BLaER1 treated with 17β-estradiol and CSF1 and Interleukin-3, amounts not matched to agents 10 nM and 100 nM (cell line): ENCODE measurements at regions not wholly inside any gene's neighbourhood (a gene's known extent, or its start where the extent isn't known, plus 50 kb on each side); places are given as distances from the start of the nearest gene placed in this dataset.

ENCODE experiments used
- H3K27ac ChIP-seq, 11 experiments: shearing (Covaris generic); formaldehyde crosslinking; 2 replicates each; pipeline ENCODE4 v1.8.1; 2022
- H3K27me3 ChIP-seq, 11 experiments: shearing (Covaris generic); formaldehyde crosslinking; 2 replicates each; pipeline ENCODE4 v1.8.1; 2022
- H3K36me3 ChIP-seq, 11 experiments: shearing (Covaris generic); formaldehyde crosslinking; 2 replicates each; pipeline ENCODE4 v1.8.1; 2022
- H3K4me1 ChIP-seq, 10 experiments: shearing (Covaris generic); formaldehyde crosslinking; 2 replicates each; pipeline ENCODE4 v1.8.1; 2022
- H3K4me2 ChIP-seq, 11 experiments: shearing (Covaris generic); formaldehyde crosslinking; 2 replicates each; pipeline ENCODE4 v1.8.1; 2022
- H3K4me3 ChIP-seq, 10 experiments: shearing (Covaris generic); formaldehyde crosslinking; 2 replicates each; pipeline ENCODE4 v1.8.1; 2022
- H3K9ac ChIP-seq, 11 experiments: shearing (Covaris generic); formaldehyde crosslinking; 2 replicates each; pipeline ENCODE4 v1.8.1; 2022
- H3K9me3 ChIP-seq, 11 experiments: shearing (Covaris generic); formaldehyde crosslinking; replicated peaks in 1 of 11; 2 replicates each; pipeline ENCODE4 v1.8.1; 2022
- H4K20me1 ChIP-seq, 11 experiments: shearing (Covaris generic); formaldehyde crosslinking; 2 replicates each; pipeline ENCODE4 v1.8.1; 2022
- Cebpa-rat ChIP-seq, 11 experiments: shearing (Covaris generic); IDR thresholded peaks; 2 replicates each; pipeline ENCODE4 v1.8.1; 2022

DNA sequence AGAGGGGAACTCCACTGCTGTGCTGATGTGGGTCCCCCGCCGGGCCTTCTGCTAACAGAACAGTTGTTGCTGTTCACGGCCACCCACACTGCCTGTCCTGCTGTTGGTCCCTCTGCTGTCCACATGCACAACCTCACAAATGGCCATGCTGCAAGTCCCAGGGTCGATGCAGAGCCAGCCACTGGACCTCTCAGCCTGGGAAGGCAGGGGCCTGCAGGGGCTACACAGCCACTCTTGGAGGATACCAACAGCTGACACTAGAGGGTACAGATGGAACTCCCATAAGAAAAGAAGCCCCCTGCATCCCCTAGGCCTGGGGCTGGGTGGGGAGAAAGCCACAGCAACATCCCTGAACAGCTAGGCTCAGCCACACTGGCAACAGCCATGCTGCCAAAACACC is 104.4 kb upstream of the IQSEC1 start:
- Histone ChIP-seq H3K4me2 (no peak overlapping the region), H3K9ac (no peak overlapping the region), H3K9me3 (peaks cover 16 to 35% (median 25%) of the 10 kb centered on the region in 11 experiments), H3K36me3 (no peaks in the 10 kb centered on the region), H4K20me1 (no peaks in the 10 kb centered on the region), H3K4me3 (no peak overlapping the region), H3K4me1 (peaks cover 0 to 17% (median 12%) of the 10 kb centered on the region in 10 experiments; a peak in 16 of 20 replicates), H3K27me3 (no peaks in the 10 kb centered on the region), H3K27ac (no peak overlapping the region)
- TF ChIP-seq Cebpa-rat (IDR thresholded peaks at IDR 0.05) = no peak

DNA sequence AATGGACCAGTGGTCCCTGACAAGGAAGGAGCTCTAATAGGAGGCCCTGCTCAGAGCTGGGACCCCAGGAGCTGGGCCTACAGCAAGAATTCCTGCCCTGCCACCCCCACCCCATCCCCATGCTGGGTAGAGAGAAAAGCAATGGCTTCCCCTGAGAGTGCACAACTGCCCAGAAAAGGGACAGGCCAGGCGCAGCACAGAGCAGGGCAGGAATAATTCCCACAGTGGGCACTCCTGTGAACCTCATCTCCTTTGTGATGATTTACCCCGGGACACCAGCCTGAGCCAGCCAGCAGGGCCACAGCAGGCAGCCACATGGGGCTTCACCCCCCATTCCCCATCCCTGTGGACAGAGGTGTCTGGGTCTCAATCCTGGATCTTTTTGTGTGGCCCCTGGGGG is 104.0 kb upstream of the IQSEC1 start:
- Histone ChIP-seq H3K4me2 (no peak overlapping the region), H3K27ac (no peak overlapping the region), H3K9me3 (peaks cover 16 to 34% (median 25%) of the 10 kb centered on the region in 11 experiments), H3K36me3 (no peaks in the 10 kb centered on the region), H3K9ac (no peak overlapping the region), H3K4me3 (no peak overlapping the region), H4K20me1 (no peaks in the 10 kb centered on the region), H3K4me1 (peaks cover 0 to 22% (median 16%) of the 10 kb centered on the region in 10 experiments; a peak in 16 of 20 replicates), H3K27me3 (no peaks in the 10 kb centered on the region)
- TF ChIP-seq Cebpa-rat (IDR thresholded peaks at IDR 0.05) = no peak

DNA sequence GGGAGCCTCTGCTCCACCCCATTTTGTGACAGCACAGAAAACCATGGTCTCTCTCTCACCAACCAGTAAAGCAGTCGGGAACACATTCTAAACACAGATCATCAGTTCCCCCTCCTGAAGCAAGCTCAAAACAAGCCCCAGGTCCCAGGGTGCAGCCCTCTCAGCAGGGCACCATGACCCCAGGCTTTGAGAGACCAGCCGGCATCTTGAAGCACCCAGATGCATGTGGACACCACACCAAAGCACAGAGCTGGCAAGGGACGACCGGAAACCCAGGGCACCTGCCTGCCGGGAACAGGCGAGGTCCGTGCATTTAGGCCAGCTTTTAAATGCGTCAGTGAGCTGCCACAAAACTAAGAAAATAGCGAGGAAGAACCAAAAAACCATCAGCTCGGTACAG is 103.2 kb upstream of the IQSEC1 start:
- TF ChIP-seq Cebpa-rat (IDR thresholded peaks at IDR 0.05) = no peak
- peaks cover 16 to 32% (median 24%) of the 10 kb centered on the region in 11 experiments for H3K9me3 ChIP-seq
- no peaks in the 10 kb centered on the region for H3K36me3 ChIP-seq
- no peak overlapping the region for H3K4me3 ChIP-seq
- H3K4me1 ChIP-seq = peaks cover 0 to 29% (median 18%) of the 10 kb centered on the region in 10 experiments; a peak in 16 of 20 replicates
- H4K20me1 ChIP-seq = 0 out of 22 replicates have a peak, but pooled peaks cover 0 to 5% (median 0%) of the 10 kb centered on the region in 11 experiments
- H3K27ac ChIP-seq = no peak overlapping the region
- no peak overlapping the region for H3K4me2 ChIP-seq
- no peaks in the 10 kb centered on the region for H3K27me3 ChIP-seq
- no peak overlapping the region for H3K9ac ChIP-seq

DNA sequence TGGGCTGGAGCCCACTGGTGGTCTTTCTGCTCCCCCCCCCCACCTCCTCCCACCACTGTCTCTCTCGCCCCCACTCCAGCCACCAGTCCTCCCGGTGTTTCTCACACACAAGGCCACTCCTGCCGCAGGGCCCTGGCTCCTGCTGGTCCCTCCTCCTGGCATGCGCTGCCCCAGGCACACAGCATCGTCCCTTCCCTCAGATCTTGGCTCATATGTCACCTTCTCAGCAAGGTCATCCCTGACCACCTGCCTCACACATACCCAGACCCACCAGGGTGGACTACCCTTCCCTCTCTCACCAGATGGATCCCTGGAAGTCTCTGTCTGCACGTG is 101.5 kb upstream of the IQSEC1 start:
- no peak overlapping the region for H3K27ac ChIP-seq
- H3K4me2 ChIP-seq = no peak overlapping the region
- H3K4me1 ChIP-seq = peaks cover 0 to 46% (median 29%) of the 10 kb centered on the region in 10 experiments; a peak in 16 of 20 replicates
- H3K27me3 ChIP-seq = no peaks in the 10 kb centered on the region
- H3K9me3 ChIP-seq = peaks cover 17 to 29% (median 21%) of the 10 kb centered on the region in 11 experiments
- H3K9ac ChIP-seq = no peak overlapping the region
- 0 out of 22 replicates have a peak, but pooled peaks cover 0 to 7% (median 0%) of the 10 kb centered on the region in 11 experiments for H4K20me1 ChIP-seq
- H3K36me3 ChIP-seq = no peaks in the 10 kb centered on the region
- no peak for TF ChIP-seq Cebpa-rat (IDR thresholded peaks at IDR 0.05)
- no peak overlapping the region for H3K4me3 ChIP-seq

DNA sequence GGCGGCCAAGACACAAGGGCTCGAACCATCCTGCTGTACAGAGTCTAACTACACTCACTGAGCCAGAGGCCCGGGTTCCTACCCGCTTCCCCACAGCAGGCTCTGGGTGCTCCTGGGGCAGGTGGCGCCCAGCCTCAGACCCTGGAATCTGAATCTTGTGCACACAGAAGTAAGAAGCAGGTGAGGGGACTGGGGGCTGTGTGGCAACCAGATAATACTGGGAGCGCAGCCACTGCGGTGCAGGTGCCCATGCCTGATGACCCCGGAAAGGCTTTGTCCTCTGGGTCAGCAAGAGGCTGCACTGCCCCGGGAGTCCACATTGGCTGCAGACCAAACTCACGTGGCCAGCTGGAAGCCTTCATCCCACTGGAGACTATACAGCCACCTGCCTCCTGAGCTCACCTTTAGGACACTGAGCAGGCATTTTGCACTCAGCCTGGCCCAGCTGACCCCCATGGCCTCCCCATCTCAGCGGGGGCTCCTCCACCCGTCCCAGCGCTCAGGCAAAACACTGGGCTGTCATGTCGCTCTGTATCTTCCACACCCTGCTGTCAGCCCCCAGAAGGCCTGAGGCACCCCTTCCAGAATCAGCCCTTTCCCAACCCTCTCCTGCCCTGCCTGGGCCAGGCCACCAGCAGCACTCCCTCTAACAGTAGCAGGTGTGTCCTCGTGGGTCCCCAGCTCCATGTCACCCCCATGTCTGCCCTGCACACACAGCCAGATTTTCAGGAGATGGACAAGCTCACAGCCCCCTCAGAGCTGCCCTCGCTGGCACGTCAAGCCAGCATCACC is 101.0 kb upstream of the IQSEC1 start:
- H3K27me3 ChIP-seq = no peaks in the 10 kb centered on the region
- H3K9ac ChIP-seq = no peak overlapping the region
- H3K27ac ChIP-seq = no peak overlapping the region
- peaks cover 0 to 46% (median 29%) of the 10 kb centered on the region in 10 experiments; a peak in 16 of 20 replicates for H3K4me1 ChIP-seq
- H3K9me3 ChIP-seq = peaks cover 11 to 26% (median 17%) of the 10 kb centered on the region in 11 experiments
- H3K4me2 ChIP-seq = peak overlapping the region in 4 of 11 experiments; percentile 48 to 72 (median 58); a peak in 5 of 22 replicates
- no peaks in the 10 kb centered on the region for H3K36me3 ChIP-seq
- TF ChIP-seq Cebpa-rat (IDR thresholded peaks at IDR 0.05) = no peak
- no peak overlapping the region for H3K4me3 ChIP-seq
- H4K20me1 ChIP-seq = 0 out of 22 replicates have a peak, but pooled peaks cover 0 to 7% (median 0%) of the 10 kb centered on the region in 11 experiments

DNA sequence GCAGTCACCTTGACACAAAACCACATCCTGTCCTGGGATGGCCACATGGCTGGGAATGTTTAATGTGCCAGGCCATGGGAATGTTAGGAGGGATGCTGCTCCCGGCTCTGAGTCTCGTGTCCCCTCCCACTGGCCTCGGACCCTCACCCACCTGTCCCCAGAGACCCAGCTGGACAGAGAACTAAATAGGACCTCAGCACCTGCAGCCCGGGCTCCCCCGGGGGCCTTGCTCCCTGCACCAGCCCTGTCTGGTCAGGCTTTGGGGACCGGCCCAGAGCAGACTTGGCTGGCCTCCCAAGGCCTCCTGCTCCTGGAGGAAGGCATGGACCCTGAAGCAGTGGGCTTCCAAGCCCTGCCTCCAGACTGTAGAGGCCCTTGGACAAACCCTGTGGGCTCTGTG is 100.0 kb upstream of the IQSEC1 start:
- Histone ChIP-seq H3K4me3 (no peak overlapping the region), H3K27me3 (no peaks in the 10 kb centered on the region), H3K36me3 (no peaks in the 10 kb centered on the region), H3K9ac (no peak overlapping the region), H3K27ac (no peak overlapping the region), H3K9me3 (peaks cover 1 to 16% (median 7%) of the 10 kb centered on the region in 11 experiments; a peak in 17 of 22 replicates), H4K20me1 (0 out of 22 replicates have a peak, but pooled peaks cover 0 to 7% (median 0%) of the 10 kb centered on the region in 11 experiments), H3K4me2 (peak overlapping the region in 9 of 11 experiments; percentile 19 to 78 (median 56); a peak in 19 of 22 replicates), H3K4me1 (peaks cover 0 to 50% (median 29%) of the 10 kb centered on the region in 10 experiments; a peak in 16 of 20 replicates)
- TF ChIP-seq Cebpa-rat (IDR thresholded peaks at IDR 0.05) = no peak

DNA sequence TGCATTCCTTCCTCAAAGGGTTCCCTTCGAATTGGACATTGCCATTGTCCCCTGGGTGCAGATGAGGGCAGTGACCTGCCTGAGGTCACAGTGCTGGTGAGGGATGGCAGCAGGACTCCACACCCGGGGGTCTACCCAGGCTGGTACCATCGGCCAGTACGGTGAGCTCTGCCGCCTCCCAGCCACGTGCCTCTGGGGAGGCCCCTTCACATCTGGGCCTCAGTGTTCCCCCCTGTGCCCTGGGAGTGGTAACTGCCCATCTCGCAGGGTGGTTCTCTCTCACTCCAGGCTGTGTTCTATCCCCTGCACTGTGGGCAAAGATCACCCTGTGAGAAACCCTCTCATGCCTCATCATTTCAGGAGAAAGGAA is 99.4 kb upstream of the IQSEC1 start:
- no peak for TF ChIP-seq Cebpa-rat (IDR thresholded peaks at IDR 0.05)
- no peak overlapping the region for H3K4me3 ChIP-seq
- peak overlapping the region in 10 of 11 experiments; percentile 9 to 78 (median 52); a peak in 18 of 22 replicates for H3K4me2 ChIP-seq
- H3K9me3 ChIP-seq = peaks cover 0 to 12% (median 6%) of the 10 kb centered on the region in 11 experiments; a peak in 13 of 22 replicates
- no peaks in the 10 kb centered on the region for H3K36me3 ChIP-seq
- no peak overlapping the region for H3K27ac ChIP-seq
- peaks cover 0 to 56% (median 32%) of the 10 kb centered on the region in 10 experiments; a peak in 16 of 20 replicates for H3K4me1 ChIP-seq
- no peak overlapping the region; a peak in 1 of 22 replicates for H3K9ac ChIP-seq
- no peaks in the 10 kb centered on the region for H3K27me3 ChIP-seq
- H4K20me1 ChIP-seq = 0 out of 22 replicates have a peak, but pooled peaks cover 0 to 7% (median 0%) of the 10 kb centered on the region in 11 experiments

DNA sequence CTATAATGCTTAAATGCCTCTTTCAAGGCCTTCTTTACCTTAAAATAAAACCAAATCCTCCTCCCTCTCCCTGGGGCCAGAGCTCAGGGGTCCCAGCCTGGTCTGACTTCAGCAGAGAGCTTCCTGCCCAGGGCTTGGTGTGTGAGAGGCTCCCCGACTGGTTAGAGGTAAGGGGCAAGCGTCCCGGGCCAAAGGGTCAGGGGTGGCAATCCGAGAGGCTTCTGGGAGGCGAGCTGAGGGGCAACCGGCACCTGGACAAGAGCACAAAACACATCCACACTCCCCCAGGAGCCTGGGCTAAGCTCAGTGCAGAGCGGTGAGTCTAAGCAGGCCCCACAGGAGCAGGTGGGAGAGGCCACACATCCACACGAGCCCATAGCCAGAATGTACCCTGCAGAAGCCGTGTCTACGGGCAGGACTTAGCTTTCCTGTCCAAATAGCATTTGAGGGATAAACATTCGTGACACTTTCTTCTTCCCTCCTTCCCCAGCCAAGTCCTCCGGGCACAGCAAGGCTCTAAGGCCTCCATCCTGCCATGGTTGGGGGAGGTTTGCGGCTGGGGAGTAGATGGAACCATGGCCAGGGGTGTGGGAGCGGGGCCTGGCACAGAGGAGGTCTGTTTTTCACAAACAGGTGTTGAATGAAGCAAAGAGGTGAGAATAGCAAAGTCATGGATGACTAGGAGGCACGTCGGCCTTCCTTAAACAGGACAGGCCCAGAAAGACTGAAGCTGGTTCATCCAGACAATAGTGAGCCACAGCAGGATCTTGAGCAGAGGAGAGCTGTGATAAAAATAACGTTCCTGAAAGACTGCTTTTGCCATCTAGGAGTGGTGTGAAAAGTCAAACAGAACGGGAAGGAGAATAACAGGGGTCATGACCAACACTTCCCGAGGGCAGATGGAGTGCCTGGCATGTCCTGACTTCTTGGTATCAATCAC is 98.7 kb upstream of the IQSEC1 start:
- TF ChIP-seq Cebpa-rat (IDR thresholded peaks at IDR 0.05) = no peak
- Histone ChIP-seq H3K27me3 (no peaks in the 10 kb centered on the region), H3K4me1 (peaks cover 0 to 62% (median 38%) of the 10 kb centered on the region in 10 experiments; a peak in 16 of 20 replicates), H3K4me2 (peak overlapping the region in 8 of 11 experiments; percentile 19 to 78 (median 58); a peak in 14 of 22 replicates), H3K36me3 (no peaks in the 10 kb centered on the region), H3K9me3 (peaks cover 0 to 12% (median 6%) of the 10 kb centered on the region in 11 experiments; a peak in 13 of 22 replicates), H3K27ac (no peak overlapping the region), H3K4me3 (no peak overlapping the region), H3K9ac (no peak overlapping the region), H4K20me1 (0 out of 22 replicates have a peak, but pooled peaks cover 0 to 8% (median 0%) of the 10 kb centered on the region in 11 experiments)
